SK-N-SH treated with all-trans-retinoic acid at 6 μM for 48 hours (cell line): ENCODE measurements at regions not wholly inside any gene's neighbourhood (a gene's known extent, or its start where the extent isn't known, plus 50 kb on each side); places are given as distances from the start of the nearest gene placed in this dataset.

ENCODE experiments used
- BACH2 ChIP-seq: fragments of 250-450 bp; sonication (Bioruptor Pico); IDR thresholded peaks from 2 replicates; pipeline ENCODE4 v1.9.0; 2021; ENCODE audit warnings: mild to moderate bottlenecking, borderline replicate concordance
- ZFP3 ChIP-seq: fragments of 250-450 bp; sonication (Bioruptor Pico); IDR thresholded peaks from 2 replicates; pipeline ENCODE4 v1.5.0; 2020; ENCODE audit warnings: mild to moderate bottlenecking, moderate library complexity
- ZNF8 ChIP-seq: fragments of 450-650 bp; formaldehyde crosslinking; IDR thresholded peaks from 2 replicates; pipeline ENCODE4 v1.5.0; 2020; ENCODE audit warnings: mild to moderate bottlenecking, moderate library complexity

- TF ChIP-seq ZFP3 (CRISPR knock-in tag) = no peak
- no peak for TF ChIP-seq ZNF8 (CRISPR knock-in tag)
- TF ChIP-seq BACH2 = no peak
These were observed 445.5 kb downstream of the GABRG2 start for GRCh38 chr5:162512935-162513565.
